ENCODE measurements at regions not wholly inside any gene's neighbourhood (a gene's known extent, or its start where the extent isn't known, plus 50 kb on each side); places are given as distances from the start of the nearest gene placed in this dataset.

DNA sequence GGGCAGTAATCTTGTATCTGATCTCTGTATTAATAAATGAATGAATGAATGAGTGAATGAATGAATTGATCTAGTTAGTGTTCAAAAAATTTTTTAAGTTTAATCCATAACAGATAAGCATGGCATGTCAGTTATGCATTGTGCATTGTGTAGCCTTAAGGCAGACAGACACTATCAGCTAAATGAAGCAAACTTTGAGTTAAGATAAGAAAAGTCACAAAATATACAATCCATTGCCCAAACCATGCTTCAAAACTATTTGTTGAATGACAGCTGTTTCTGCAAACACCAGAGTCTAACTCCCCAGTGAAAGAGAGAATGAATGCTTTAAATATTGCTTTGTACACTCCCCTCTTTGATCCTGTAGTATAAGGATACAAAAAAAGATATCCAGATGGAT lies 314.3 kb upstream of the ETAA1 start:
- H3K4me3 ChIP-seq (ENCODE audit: low read depth, low read length): no peak overlapping the region
- no peaks in the 10 kb centered on the region for H3K27me3 ChIP-seq (ENCODE audit: control insufficient read depth, insufficient read depth, low read length)
- no peaks in the 10 kb centered on the region for H3K9me3 ChIP-seq (ENCODE audit: control insufficient read depth, low read length)
- TF ChIP-seq, protein P1, sequence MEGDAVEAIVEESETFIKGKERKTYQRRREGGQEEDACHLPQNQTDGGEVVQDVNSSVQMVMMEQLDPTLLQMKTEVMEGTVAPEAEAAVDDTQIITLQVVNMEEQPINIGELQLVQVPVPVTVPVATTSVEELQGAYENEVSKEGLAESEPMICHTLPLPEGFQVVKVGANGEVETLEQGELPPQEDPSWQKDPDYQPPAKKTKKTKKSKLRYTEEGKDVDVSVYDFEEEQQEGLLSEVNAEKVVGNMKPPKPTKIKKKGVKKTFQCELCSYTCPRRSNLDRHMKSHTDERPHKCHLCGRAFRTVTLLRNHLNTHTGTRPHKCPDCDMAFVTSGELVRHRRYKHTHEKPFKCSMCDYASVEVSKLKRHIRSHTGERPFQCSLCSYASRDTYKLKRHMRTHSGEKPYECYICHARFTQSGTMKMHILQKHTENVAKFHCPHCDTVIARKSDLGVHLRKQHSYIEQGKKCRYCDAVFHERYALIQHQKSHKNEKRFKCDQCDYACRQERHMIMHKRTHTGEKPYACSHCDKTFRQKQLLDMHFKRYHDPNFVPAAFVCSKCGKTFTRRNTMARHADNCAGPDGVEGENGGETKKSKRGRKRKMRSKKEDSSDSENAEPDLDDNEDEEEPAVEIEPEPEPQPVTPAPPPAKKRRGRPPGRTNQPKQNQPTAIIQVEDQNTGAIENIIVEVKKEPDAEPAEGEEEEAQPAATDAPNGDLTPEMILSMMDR (IDR thresholded peaks at IDR 0.05): no peak
- no peak overlapping the region for H2AFZ ChIP-seq
- no peak overlapping the region for H3K4me2 ChIP-seq (ENCODE audit: low read length)
- no peaks in the 10 kb centered on the region for H3K79me2 ChIP-seq
- no peaks in the 10 kb centered on the region for H3K4me1 ChIP-seq
- no peak overlapping the region for H3K9ac ChIP-seq
- no peak overlapping the region for H3K27ac ChIP-seq
- H3K36me3 ChIP-seq (ENCODE audit: control insufficient read depth, insufficient read depth, low read length): no peaks in the 10 kb centered on the region

DNA sequence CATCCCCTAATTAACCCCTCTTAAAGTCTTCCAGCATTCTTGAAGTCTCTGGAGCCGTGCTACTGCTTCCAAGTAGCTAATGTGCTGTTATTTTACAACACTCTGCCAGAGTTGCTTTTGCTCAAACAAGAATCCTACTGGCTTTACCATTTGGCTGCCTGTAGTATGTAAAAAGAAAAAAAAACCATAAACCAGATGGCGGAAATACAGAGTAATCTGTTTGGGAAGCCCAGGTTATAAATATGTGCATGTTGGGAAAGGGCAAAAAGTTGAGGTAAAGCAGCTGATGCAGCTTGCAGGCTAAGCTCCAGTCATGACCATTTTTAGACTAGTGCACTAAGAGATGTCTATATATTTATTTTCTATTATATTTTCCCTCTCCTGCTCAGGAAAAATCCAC lies 313.2 kb upstream of the ETAA1 start:
- H3K36me3 ChIP-seq (ENCODE audit: control insufficient read depth, insufficient read depth, low read length): no peaks in the 10 kb centered on the region
- H3K9ac ChIP-seq: no peak overlapping the region
- H3K4me3 ChIP-seq (ENCODE audit: low read depth, low read length): no peak overlapping the region
- H2AFZ ChIP-seq: no peak overlapping the region
- H3K4me2 ChIP-seq (ENCODE audit: low read length): no peak overlapping the region
- no peaks in the 10 kb centered on the region for H3K9me3 ChIP-seq (ENCODE audit: control insufficient read depth, low read length)
- H3K27ac ChIP-seq: no peak overlapping the region
- H3K79me2 ChIP-seq: no peaks in the 10 kb centered on the region
- H3K4me1 ChIP-seq: no peaks in the 10 kb centered on the region
- H3K27me3 ChIP-seq (ENCODE audit: control insufficient read depth, insufficient read depth, low read length): no peaks in the 10 kb centered on the region
- TF ChIP-seq, protein P1 (IDR thresholded peaks at IDR 0.05): no peak

DNA sequence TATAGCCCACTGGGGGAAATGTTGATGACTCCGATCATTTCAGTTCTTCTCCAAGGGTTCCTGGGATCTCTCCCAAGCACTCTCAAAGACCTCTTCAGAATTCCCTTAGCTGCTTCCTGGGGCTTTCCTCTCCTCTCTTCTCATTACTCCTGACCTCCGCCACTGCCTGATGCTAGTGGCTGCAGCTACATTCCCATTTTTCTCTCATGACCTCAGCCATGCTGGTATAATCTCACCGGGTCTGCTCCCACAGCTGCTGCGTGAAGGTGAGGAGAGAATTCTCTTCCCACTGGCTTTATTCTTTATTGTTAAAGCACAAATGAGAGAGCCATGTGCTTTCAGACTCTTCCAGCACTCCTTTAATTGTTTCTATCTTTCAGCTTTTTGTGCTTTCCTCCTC lies 312.0 kb upstream of the ETAA1 start:
- H3K9me3 ChIP-seq (ENCODE audit: control insufficient read depth, low read length): no peaks in the 10 kb centered on the region
- no peaks in the 10 kb centered on the region for H3K4me1 ChIP-seq
- no peaks in the 10 kb centered on the region for H3K36me3 ChIP-seq (ENCODE audit: control insufficient read depth, insufficient read depth, low read length)
- H2AFZ ChIP-seq: no peak overlapping the region
- no peaks in the 10 kb centered on the region for H3K27me3 ChIP-seq (ENCODE audit: control insufficient read depth, insufficient read depth, low read length)
- H3K4me2 ChIP-seq (ENCODE audit: low read length): no peak overlapping the region
- no peak overlapping the region for H3K27ac ChIP-seq
- TF ChIP-seq, protein P1 (IDR thresholded peaks at IDR 0.05): no peak
- H3K9ac ChIP-seq: no peak overlapping the region
- H3K79me2 ChIP-seq: no peaks in the 10 kb centered on the region
- no peak overlapping the region for H3K4me3 ChIP-seq (ENCODE audit: low read depth, low read length)

DNA sequence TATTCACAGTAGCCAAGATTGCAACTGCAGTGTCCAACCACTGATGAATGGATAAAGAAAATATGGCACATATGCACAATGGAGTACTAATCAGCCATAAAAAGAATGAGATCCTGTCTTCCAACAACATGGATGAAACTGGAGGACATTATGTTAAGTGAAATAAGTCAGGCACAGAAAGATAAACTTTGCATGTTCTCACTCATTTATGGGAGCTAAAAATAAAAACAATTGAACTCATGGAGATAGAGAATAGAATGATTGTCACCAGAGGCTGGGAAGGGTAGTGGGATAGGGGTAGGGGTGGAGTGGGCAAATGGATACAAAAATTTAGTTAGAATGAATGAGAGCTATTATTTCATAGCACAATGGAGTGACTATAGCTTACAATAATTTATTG lies 305.5 kb upstream of the ETAA1 start:
- TF ChIP-seq, protein P1 (IDR thresholded peaks at IDR 0.05): no peak
- Histone ChIP-seq H2AFZ (no peak overlapping the region), H3K4me2 (ENCODE audit: low read length) (no peak overlapping the region), H3K27ac (no peak overlapping the region), H3K9ac (no peak overlapping the region), H3K27me3 (ENCODE audit: control insufficient read depth, insufficient read depth, low read length) (no peaks in the 10 kb centered on the region), H3K9me3 (ENCODE audit: control insufficient read depth, low read length) (no peaks in the 10 kb centered on the region), H3K4me3 (ENCODE audit: low read depth, low read length) (no peak overlapping the region), H3K79me2 (no peaks in the 10 kb centered on the region), H3K4me1 (no peaks in the 10 kb centered on the region), H3K36me3 (ENCODE audit: control insufficient read depth, insufficient read depth, low read length) (no peaks in the 10 kb centered on the region)

DNA sequence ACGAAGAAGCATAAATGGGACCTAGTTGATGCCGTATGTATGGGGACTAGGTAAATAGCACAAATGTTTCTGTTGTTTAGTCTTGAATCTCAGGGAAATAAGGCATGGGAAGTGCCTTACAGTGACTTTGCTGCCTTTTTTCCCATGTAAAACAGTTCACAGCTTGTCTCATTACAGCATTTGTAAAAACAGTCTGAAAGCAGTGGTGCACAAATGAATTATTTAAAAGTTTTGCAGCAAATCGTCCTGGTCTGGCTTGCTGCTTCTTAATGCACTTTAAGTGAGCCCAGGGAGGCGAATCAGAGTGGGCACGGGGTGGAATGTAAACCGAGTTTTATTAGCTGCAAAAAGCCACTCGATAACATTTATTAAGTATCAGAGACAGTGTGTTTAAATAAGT lies 302.0 kb upstream of the ETAA1 start:
- Histone ChIP-seq H3K9ac (no peak overlapping the region), H3K9me3 (ENCODE audit: control insufficient read depth, low read length) (no peaks in the 10 kb centered on the region), H3K27me3 (ENCODE audit: control insufficient read depth, insufficient read depth, low read length) (no peaks in the 10 kb centered on the region), H3K79me2 (no peaks in the 10 kb centered on the region), H3K27ac (no peak overlapping the region), H2AFZ (no peak overlapping the region), H3K4me1 (no peaks in the 10 kb centered on the region), H3K4me3 (ENCODE audit: low read depth, low read length) (no peak overlapping the region), H3K4me2 (ENCODE audit: low read length) (no peak overlapping the region), H3K36me3 (ENCODE audit: control insufficient read depth, insufficient read depth, low read length) (no peaks in the 10 kb centered on the region)
- TF ChIP-seq, protein P1 (IDR thresholded peaks at IDR 0.05): no peak
